ENCODE measurements at regions not wholly inside any gene's neighbourhood (a gene's known extent, or its start where the extent isn't known, plus 50 kb on each side); places are given as distances from the start of the nearest gene placed in this dataset.

GRCh38 chr18:22034276-22034675, 135.1 kb upstream of the GATA6 start:
- Histone ChIP-seq H3K27ac (ENCODE audit: insufficient read depth, low read length) (no peak overlapping the region), H2AK5ac (ENCODE audit: low read depth, low read length) (no peak overlapping the region), H3K4me2 (ENCODE audit: low read depth, low read length) (no peak overlapping the region), H4K5ac (ENCODE audit: low read depth, low read length) (no peak overlapping the region), H4K91ac (ENCODE audit: insufficient read depth, low read depth, low read length) (no peak overlapping the region), H2AK9ac (replicated peaks; ENCODE audit: low read depth, low read length, poor library complexity) (no peak overlapping the region), H3K14ac (replicated peaks; ENCODE audit: low read depth, low read length) (0 out of 2 replicates have a peak overlapping the region, but pooled peaks have one; percentile 23), H3K4ac (ENCODE audit: low read depth, low read length) (no peak overlapping the region), H3K4me3 (ENCODE audit: insufficient read depth, low read depth, low read length) (no peak overlapping the region), H3K27me3 (ENCODE audit: control insufficient read depth, insufficient read depth, low read length) (peaks cover 5% of the 10 kb centered on the region), H3K9me1 (ENCODE audit: insufficient read depth, low read length) (no peaks in the 10 kb centered on the region), H2AFZ (replicated peaks; ENCODE audit: low read length, poor library complexity) (no peak overlapping the region), H2BK5ac (ENCODE audit: low read depth, low read length, poor library complexity, severe bottlenecking) (no peak overlapping the region), H3K4me1 (ENCODE audit: control insufficient read depth, insufficient read depth, low read length) (no peaks in the 10 kb centered on the region), H3K9ac (ENCODE audit: low read depth, low read length) (no peak overlapping the region), H2BK20ac (ENCODE audit: low read depth, low read length) (no peak overlapping the region), H4K8ac (ENCODE audit: low read depth in 2 of 2, low read length in 2 of 2) (no peak overlapping the region), H3K36me3 (ENCODE audit: control insufficient read depth, insufficient read depth, low read length) (no peaks in the 10 kb centered on the region), H2BK120ac (ENCODE audit: low read depth, low read length) (no peak overlapping the region), H3K18ac (ENCODE audit: low read depth, low read length) (no peak overlapping the region), H3K23ac (ENCODE audit: low read depth, low read length) (no peak overlapping the region), H4K20me1 (ENCODE audit: insufficient read depth, low read length) (no peaks in the 10 kb centered on the region), H3K9me3 (ENCODE audit: control insufficient read depth, insufficient read depth, low read length) (no peaks in the 10 kb centered on the region), H2BK15ac (ENCODE audit: low read depth, low read length) (no peak overlapping the region), H3K56ac (ENCODE audit: extremely low read depth, insufficient read depth, low read length) (no peak overlapping the region), H3K79me1 (ENCODE audit: low read depth in 1 of 2, low read length in 2 of 2) (no peaks in the 10 kb centered on the region)
- TF ChIP-seq RAD21 (IDR thresholded peaks at IDR 0.05; ENCODE audit: low read length) (no peak), ELK1 (IDR thresholded peaks at IDR 0.05; ENCODE audit: borderline replicate concordance, low read depth, low read length) (no peak), CEBPB (IDR thresholded peaks at IDR 0.05; ENCODE audit: low read depth, low read length) (no peak), RFX5 (IDR thresholded peaks at IDR 0.05; ENCODE audit: low read depth, low read length) (no peak), CTCF (conservative IDR thresholded peaks at IDR 0.05; ENCODE audit: low read depth, low read length) (no peak), RCOR1 (IDR thresholded peaks at IDR 0.05; ENCODE audit: insufficient replicate concordance, low read length) (no peak), POLR2A (IDR thresholded peaks at IDR 0.05; ENCODE audit: low read depth, low read length) (no peak), FOS (IDR thresholded peaks at IDR 0.05; ENCODE audit: low read depth, low read length) (no peak), MXI1 (IDR thresholded peaks at IDR 0.05; ENCODE audit: borderline replicate concordance, low read depth, low read length) (no peak), BHLHE40 (IDR thresholded peaks at IDR 0.05; ENCODE audit: low read depth, low read length) (no peak), CHD1 (IDR thresholded peaks at IDR 0.05; ENCODE audit: low read depth, low read length) (no peak), USF2 (IDR thresholded peaks at IDR 0.05; ENCODE audit: low read depth, low read length) (no peak), SMC3 (IDR thresholded peaks at IDR 0.05; ENCODE audit: low read depth, low read length) (no peak), MAZ (IDR thresholded peaks at IDR 0.05; ENCODE audit: borderline replicate concordance, low read depth, low read length) (no peak), MAFK (IDR thresholded peaks at IDR 0.05; ENCODE audit: low read depth, low read length) (no peak), NFE2L2 (IDR thresholded peaks at IDR 0.05; ENCODE audit: low read depth, low read length) (no peak)
- no CpG with 5 or more reads among the region's 6 CpGs for WGBS, 2 experiments (ENCODE audit: extremely low coverage in 2 of 2, insufficient read length in 1 of 2)
- POLR2A ChIA-PET (ENCODE audit: unreplicated experiment) = no interaction called here
- in situ Hi-C loops (cut with MboI; ENCODE audit: low sequenced_read_pairs) (no loop called here), dilution Hi-C loops (cut with HindIII; ENCODE audit: low sequenced_read_pairs, unreplicated experiment) (no loop called here), intact Hi-C loops (cut with micrococcal nuclease) (no loop called here)
- DNase-seq (no peak), ATAC-seq (ENCODE audit: low read depth) (no peak; the same call in 1 of the 2 replicates)
- CTCF ChIA-PET = no interaction called here
- no TSS peak for BruUV-seq (replicated peaks)

All from IMR-90 (cell line).